ENCODE measurements at regions not wholly inside any gene's neighbourhood (a gene's known extent, or its start where the extent isn't known, plus 50 kb on each side); places are given as distances from the start of the nearest gene placed in this dataset.

DNA sequence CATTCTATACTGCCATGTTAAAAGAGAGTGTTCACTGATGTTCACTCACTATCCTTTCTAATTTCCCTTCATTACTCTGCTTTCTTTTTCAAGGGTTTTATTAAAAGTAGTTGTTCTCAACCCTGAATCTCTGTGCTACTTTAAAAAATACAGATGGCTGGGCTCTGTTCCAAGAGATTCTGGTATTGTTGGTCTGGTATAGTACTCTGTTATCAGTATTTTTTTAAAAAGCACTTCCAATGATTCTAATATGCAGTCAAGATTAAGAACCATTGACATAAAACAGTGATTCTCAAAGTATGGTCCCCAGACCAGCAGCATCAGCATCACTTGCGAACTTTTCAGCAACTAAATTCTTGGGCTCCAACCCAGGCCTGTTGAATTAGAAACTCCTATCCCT lies 77.0 kb upstream of the STARD4 start:
- no peak overlapping the region for H3K4me3 ChIP-seq
- TF ChIP-seq, protein P1, sequence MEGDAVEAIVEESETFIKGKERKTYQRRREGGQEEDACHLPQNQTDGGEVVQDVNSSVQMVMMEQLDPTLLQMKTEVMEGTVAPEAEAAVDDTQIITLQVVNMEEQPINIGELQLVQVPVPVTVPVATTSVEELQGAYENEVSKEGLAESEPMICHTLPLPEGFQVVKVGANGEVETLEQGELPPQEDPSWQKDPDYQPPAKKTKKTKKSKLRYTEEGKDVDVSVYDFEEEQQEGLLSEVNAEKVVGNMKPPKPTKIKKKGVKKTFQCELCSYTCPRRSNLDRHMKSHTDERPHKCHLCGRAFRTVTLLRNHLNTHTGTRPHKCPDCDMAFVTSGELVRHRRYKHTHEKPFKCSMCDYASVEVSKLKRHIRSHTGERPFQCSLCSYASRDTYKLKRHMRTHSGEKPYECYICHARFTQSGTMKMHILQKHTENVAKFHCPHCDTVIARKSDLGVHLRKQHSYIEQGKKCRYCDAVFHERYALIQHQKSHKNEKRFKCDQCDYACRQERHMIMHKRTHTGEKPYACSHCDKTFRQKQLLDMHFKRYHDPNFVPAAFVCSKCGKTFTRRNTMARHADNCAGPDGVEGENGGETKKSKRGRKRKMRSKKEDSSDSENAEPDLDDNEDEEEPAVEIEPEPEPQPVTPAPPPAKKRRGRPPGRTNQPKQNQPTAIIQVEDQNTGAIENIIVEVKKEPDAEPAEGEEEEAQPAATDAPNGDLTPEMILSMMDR (IDR thresholded peaks at IDR 0.05): no peak
- H3K36me3 ChIP-seq: no peaks in the 10 kb centered on the region
- H3K9me3 ChIP-seq: no peaks in the 10 kb centered on the region
- H3K27ac ChIP-seq: no peak overlapping the region
- DNase-seq (ENCODE audit: extremely low spot score in 2 of 2): no peak
- intact Hi-C loops (cut with DNase I): no loop called here
- H3K4me1 ChIP-seq: no peaks in the 10 kb centered on the region
- H3K27me3 ChIP-seq: no peaks in the 10 kb centered on the region

DNA sequence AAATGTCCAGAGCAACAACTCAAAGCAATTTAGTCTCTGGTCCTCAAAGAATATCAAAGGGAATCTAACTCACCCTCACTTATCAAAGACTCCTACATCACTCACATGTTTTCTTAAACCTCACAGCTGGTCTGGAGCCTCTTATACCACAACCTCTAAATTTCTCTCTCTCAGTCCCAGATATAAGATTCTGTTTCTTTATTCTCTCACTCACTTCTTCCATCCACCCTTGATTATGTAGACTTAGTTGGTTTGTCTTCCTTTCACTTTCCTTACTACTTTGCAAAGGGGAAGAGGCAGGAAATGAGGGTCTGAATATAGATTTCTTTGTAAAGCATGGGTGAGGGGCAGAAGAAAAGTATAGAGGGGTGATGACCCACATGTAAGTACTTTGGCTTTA lies 75.4 kb upstream of the STARD4 start:
- no peak for TF ChIP-seq POLR2AphosphoS5 (IDR thresholded peaks at IDR 0.05; ENCODE audit: insufficient read depth in 1 of 2, low read depth in 1 of 2)
- TF ChIP-seq, protein P1 (IDR thresholded peaks at IDR 0.05): no peak
- H3K4me1 ChIP-seq: peaks cover 7% of the 10 kb centered on the region

DNA sequence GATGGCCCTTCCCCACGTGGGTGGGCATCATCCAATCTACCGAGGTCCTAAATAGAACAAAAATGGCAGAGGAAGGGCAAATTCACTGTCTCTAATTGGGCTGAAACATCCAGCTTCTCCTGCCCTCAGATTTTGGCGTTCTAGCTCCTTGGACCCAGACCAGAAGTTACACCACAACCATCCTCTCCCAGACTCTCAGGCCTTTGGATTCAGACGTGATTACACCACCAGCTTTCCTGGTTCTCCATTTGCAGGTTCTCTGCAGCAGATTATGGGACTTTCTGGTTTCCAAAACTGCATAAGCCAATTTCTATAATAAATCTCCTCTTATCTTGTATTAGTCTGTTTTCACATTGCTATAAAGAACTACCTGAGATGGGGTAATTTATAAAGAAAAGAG lies 73.6 kb upstream of the STARD4 start:
- DNase-seq (ENCODE audit: extremely low spot score in 2 of 2): no peak
- Histone ChIP-seq H3K4me1 (peaks cover 7% of the 10 kb centered on the region), H3K27me3 (no peaks in the 10 kb centered on the region), H3K4me3 (no peak overlapping the region), H3K27ac (no peak overlapping the region), H3K36me3 (no peaks in the 10 kb centered on the region), H3K9me3 (no peaks in the 10 kb centered on the region)
- TF ChIP-seq, protein P1 (IDR thresholded peaks at IDR 0.05): no peak
- TF ChIP-seq POLR2A (IDR thresholded peaks at IDR 0.05) (no peak), POLR2AphosphoS5 (IDR thresholded peaks at IDR 0.05; ENCODE audit: insufficient read depth in 1 of 2, low read depth in 1 of 2) (no peak)
- intact Hi-C loops (cut with DNase I): no loop called here

More for the DNA sequence above, 75.4 kb upstream of the STARD4 start:
- no peaks in the 10 kb centered on the region for H3K27me3 ChIP-seq
- H3K4me3 ChIP-seq: no peak overlapping the region
- intact Hi-C loops (cut with DNase I): no loop called here
- no peak overlapping the region for H3K27ac ChIP-seq
- H3K36me3 ChIP-seq: no peaks in the 10 kb centered on the region
- no peaks in the 10 kb centered on the region for H3K9me3 ChIP-seq
- no peak for DNase-seq (ENCODE audit: extremely low spot score in 2 of 2)

DNA sequence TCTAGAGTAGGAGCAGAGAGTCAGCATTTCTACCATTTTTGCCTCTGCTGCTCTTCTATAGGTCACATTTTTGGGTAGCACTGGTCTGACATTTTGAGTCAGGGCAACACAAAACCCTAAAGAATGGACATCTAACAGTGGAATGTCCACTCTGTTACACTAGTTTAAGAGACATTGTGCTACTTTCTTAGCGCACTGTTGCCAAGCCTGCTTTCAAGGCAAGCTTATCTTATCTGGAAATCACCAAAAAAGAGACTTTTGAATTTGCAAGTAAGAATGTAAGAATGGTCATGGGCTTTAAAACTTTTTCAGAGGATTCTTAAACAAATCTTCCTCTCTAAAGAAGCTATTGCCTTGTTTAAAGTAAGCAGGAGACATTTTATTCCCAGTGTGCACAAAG lies 73.0 kb upstream of the STARD4 start:
- intact Hi-C loops (cut with DNase I): no loop called here
- TF ChIP-seq, protein P1 (IDR thresholded peaks at IDR 0.05): no peak
- no peak for TF ChIP-seq POLR2AphosphoS5 (IDR thresholded peaks at IDR 0.05; ENCODE audit: insufficient read depth in 1 of 2, low read depth in 1 of 2)
- no peak for TF ChIP-seq POLR2A (IDR thresholded peaks at IDR 0.05)
- H3K27me3 ChIP-seq: no peaks in the 10 kb centered on the region

DNA sequence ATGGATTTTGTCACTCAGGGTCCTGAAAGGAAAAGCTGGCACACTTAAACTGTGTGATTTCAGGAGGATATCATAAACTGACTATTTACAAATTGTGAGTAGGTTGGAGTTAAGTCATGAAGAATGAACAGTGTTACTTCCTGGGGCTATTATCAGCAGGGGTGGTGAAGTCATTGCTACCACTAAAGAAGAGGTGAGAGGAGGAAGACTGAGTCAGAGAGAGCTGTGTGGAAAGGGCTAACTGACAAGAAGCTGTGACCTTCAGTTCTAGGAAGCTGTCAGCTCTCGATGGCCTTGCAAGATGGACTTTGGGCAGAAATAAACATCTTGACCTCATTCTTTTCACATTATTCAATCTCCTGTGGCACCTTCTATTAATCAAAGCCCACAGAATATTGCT lies 72.3 kb upstream of the STARD4 start:
- DNase-seq (ENCODE audit: extremely low spot score in 2 of 2): no peak
- Histone ChIP-seq H3K36me3 (no peaks in the 10 kb centered on the region), H3K27ac (no peak overlapping the region), H3K4me3 (no peak overlapping the region), H3K4me1 (peaks cover 7% of the 10 kb centered on the region), H3K27me3 (no peaks in the 10 kb centered on the region), H3K9me3 (no peaks in the 10 kb centered on the region)
- intact Hi-C loops (cut with DNase I): no loop called here
- TF ChIP-seq, protein P1 (IDR thresholded peaks at IDR 0.05): no peak
- TF ChIP-seq POLR2A (IDR thresholded peaks at IDR 0.05): no peak
- no peak for TF ChIP-seq POLR2AphosphoS5 (IDR thresholded peaks at IDR 0.05; ENCODE audit: insufficient read depth in 1 of 2, low read depth in 1 of 2)

More for the DNA sequence above, 73.0 kb upstream of the STARD4 start:
- no peak overlapping the region for H3K4me3 ChIP-seq
- no peaks in the 10 kb centered on the region for H3K36me3 ChIP-seq
- H3K9me3 ChIP-seq: no peaks in the 10 kb centered on the region
- no peak overlapping the region for H3K27ac ChIP-seq
- no peak for DNase-seq (ENCODE audit: extremely low spot score in 2 of 2)
- H3K4me1 ChIP-seq: peaks cover 7% of the 10 kb centered on the region

All from vagina (tissue), 2 donors.